ENCODE measurements at regions not wholly inside any gene's neighbourhood (a gene's known extent, or its start where the extent isn't known, plus 50 kb on each side); places are given as distances from the start of the nearest gene placed in this dataset.

DNA sequence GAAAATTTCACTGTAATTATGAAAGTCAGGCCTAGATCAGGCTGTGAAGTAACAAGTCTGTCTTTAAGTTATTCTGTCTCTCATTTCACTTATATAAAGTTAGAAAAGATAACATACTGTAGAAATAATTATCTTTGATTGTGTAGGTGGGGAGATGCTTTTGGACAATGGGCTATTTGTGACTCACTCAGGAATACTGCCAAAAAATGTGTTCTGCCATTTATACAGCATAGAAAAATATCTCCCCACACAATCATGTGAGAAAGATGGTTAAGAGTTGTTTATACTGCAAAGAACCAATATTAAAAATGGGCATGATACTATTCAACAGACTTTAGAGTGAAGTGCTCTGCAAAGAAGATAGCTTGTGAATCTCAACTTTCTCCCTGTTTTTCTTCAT lies 95.0 kb upstream of the GABRA2 start:
- Mint-ChIP-seq H3K36me3 (ENCODE audit: insufficient read depth in 1 of 3, low read depth in 3 of 3) (peaks cover 0 to 8% (median 2%) of the 10 kb centered on the region in 3 experiments; a peak in 2 of 7 replicates), H3K27ac (no peak overlapping the region), H3K27me3 (ENCODE audit: low read depth) (no peaks in the 10 kb centered on the region), H3K9me3 (peaks cover 0 to 4% of the 10 kb centered on the region in 2 experiments; a peak in 3 of 5 replicates), H3K4me3 (no peak overlapping the region), H3K4me1 (no peaks in the 10 kb centered on the region)
- H3K4ac ChIP-seq (ENCODE audit: low read depth, low read length): no peak overlapping the region
- no peak overlapping the region for H3K18ac ChIP-seq (ENCODE audit: insufficient read length, low read depth, low read length)
- no peak overlapping the region for H3K56ac ChIP-seq (ENCODE audit: insufficient read length, low read depth, low read length)
- H3K9me3 ChIP-seq (ENCODE audit: control insufficient read depth, low read depth, low read length): no peaks in the 10 kb centered on the region
- no peak for DNase-seq
- no peak overlapping the region for H2AFZ ChIP-seq (ENCODE audit: low read length)
- no peaks in the 10 kb centered on the region for H4K20me1 ChIP-seq (ENCODE audit: control insufficient read depth, insufficient read depth, insufficient read length)
- H4K5ac ChIP-seq (ENCODE audit: insufficient read length, low read depth, low read length): no peak overlapping the region
- no peak overlapping the region for H2BK15ac ChIP-seq (ENCODE audit: low read depth, low read length)
- no peak overlapping the region for H3K27ac ChIP-seq (ENCODE audit: insufficient read length, low read depth, low read length)
- H3K27me3 ChIP-seq (ENCODE audit: insufficient read depth, low read length): no peaks in the 10 kb centered on the region
- H3K4me2 ChIP-seq (ENCODE audit: insufficient read depth, insufficient read length, low read length): no peak overlapping the region
- no peaks in the 10 kb centered on the region for H3K79me2 ChIP-seq (ENCODE audit: insufficient read depth, low read length)
- H3K4me1 ChIP-seq (ENCODE audit: insufficient read depth, low read length): no peaks in the 10 kb centered on the region
- H3K14ac ChIP-seq (ENCODE audit: insufficient read depth, low read length): no peak overlapping the region
- no peak overlapping the region for H3K9ac ChIP-seq (ENCODE audit: extremely low read depth, insufficient read length, low read length)
- H4K8ac ChIP-seq (replicated peaks; ENCODE audit: insufficient read length, low read depth, low read length): no peak overlapping the region
- TF ChIP-seq, protein P1, sequence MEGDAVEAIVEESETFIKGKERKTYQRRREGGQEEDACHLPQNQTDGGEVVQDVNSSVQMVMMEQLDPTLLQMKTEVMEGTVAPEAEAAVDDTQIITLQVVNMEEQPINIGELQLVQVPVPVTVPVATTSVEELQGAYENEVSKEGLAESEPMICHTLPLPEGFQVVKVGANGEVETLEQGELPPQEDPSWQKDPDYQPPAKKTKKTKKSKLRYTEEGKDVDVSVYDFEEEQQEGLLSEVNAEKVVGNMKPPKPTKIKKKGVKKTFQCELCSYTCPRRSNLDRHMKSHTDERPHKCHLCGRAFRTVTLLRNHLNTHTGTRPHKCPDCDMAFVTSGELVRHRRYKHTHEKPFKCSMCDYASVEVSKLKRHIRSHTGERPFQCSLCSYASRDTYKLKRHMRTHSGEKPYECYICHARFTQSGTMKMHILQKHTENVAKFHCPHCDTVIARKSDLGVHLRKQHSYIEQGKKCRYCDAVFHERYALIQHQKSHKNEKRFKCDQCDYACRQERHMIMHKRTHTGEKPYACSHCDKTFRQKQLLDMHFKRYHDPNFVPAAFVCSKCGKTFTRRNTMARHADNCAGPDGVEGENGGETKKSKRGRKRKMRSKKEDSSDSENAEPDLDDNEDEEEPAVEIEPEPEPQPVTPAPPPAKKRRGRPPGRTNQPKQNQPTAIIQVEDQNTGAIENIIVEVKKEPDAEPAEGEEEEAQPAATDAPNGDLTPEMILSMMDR (conservative IDR thresholded peaks at IDR 0.05): no peak
- no peak overlapping the region for H2BK12ac ChIP-seq (ENCODE audit: insufficient read length, low read depth, low read length)
- no peak overlapping the region for H2BK120ac ChIP-seq (ENCODE audit: low read depth, low read length, poor library complexity, severe bottlenecking)
- no peak overlapping the region for H2BK5ac ChIP-seq (ENCODE audit: insufficient read length, low read length)
- H2AK5ac ChIP-seq (ENCODE audit: insufficient read length, low read length): no peak overlapping the region
- no peaks in the 10 kb centered on the region for H3K79me1 ChIP-seq (ENCODE audit: insufficient read depth, low read depth, low read length, poor library complexity, severe bottlenecking)
- no peak overlapping the region for H4K91ac ChIP-seq (ENCODE audit: insufficient read length, low read depth, low read length)
- H3K23ac ChIP-seq (ENCODE audit: insufficient read length, low read depth, low read length): no peak overlapping the region
- H3K23me2 ChIP-seq (ENCODE audit: insufficient read length, low read depth, low read length, poor library complexity, severe bottlenecking): no peaks in the 10 kb centered on the region
- H2BK20ac ChIP-seq (ENCODE audit: low read depth, low read length, poor library complexity, severe bottlenecking): no peak overlapping the region
- H3T11ph ChIP-seq (ENCODE audit: low read length): no peak overlapping the region
